Lower leg skin (tissue), 4 donors: ENCODE measurements at regions not wholly inside any gene's neighbourhood (a gene's known extent, or its start where the extent isn't known, plus 50 kb on each side); places are given as distances from the start of the nearest gene placed in this dataset.

Experiments used
- DNase-seq, 2 donors: peaks; one replicate each; pipeline ENCODE4 v3.0.0-alpha.2; 2019; ENCODE audit warnings: low spot score in 2 of 2
- H3K4me3 ChIP-seq: fragments of 200-600 bp; sonication (generic); 2 replicates; pipeline ENCODE4 v1.5.1; 2017; ENCODE audit warnings: mild to moderate bottlenecking, low read depth; ENCODE audit not compliant: poor library complexity, severe bottlenecking
- CTCF ChIP-seq, 3 donors: fragments of 450-650 bp; IDR thresholded peaks; one replicate each; pipeline ENCODE4 v1.5.1; 2016; ENCODE audit warnings: antibody characterized with exemption in 3 of 3, mild to moderate bottlenecking in 3 of 3, moderate library complexity in 2 of 3
- POLR2A ChIP-seq, 2 donors: fragments of 450-650 bp; IDR thresholded peaks; one replicate each; pipeline ENCODE4 v1.6.1; 2016 to 2017; ENCODE audit warnings: antibody characterized with exemption in 2 of 2, mild to moderate bottlenecking in 1 of 2, moderate library complexity in 1 of 2
- WGBS, 2 donors: methylation state at CpG; one replicate each; pipeline ENCODE4 v1.1.5; 2018; 5-methylcytosine and 5-hydroxymethylcytosine counted together
- intact Hi-C: fragments of 100-400 bp; cut with DNase I; formaldehyde crosslinking; loops from one replicate; pipeline ENCODE4 v1.15.0; 2023; ENCODE audit warnings: low total_unique reads

- TF ChIP-seq POLR2A (IDR thresholded peaks at IDR 0.05) (no peak), CTCF (IDR thresholded peaks at IDR 0.05) (no peak)
- no peak overlapping the region for H3K4me3 ChIP-seq
- intact Hi-C loops: no loop called here
- no peak for DNase-seq
- 63 to 69% methylated on average over 6 of the region's 6 CpGs for WGBS, 2 donors
These were observed 94.3 kb downstream of the PRLHR start for GRCh38 chr10:118501171-118501570.

GRCh38 chr10:118500477-118501104 lies 94.9 kb downstream of the PRLHR start:
- intact Hi-C loops: no loop called here
- TF ChIP-seq POLR2A (IDR thresholded peaks at IDR 0.05) (no peak), CTCF (IDR thresholded peaks at IDR 0.05) (no peak)
- no peak for DNase-seq
- WGBS, 2 donors: 79 to 82% methylated on average over 6 of the region's 6 CpGs
- no peak overlapping the region for H3K4me3 ChIP-seq

GRCh38 chr10:118499186-118499585 lies 96.3 kb downstream of the PRLHR start:
- H3K4me3 ChIP-seq: no peak overlapping the region
- DNase-seq: no peak
- intact Hi-C loops: no loop called here
- TF ChIP-seq POLR2A (IDR thresholded peaks at IDR 0.05) (no peak), CTCF (IDR thresholded peaks at IDR 0.05) (no peak)
- 59 to 67% methylated on average over 3 of the region's 3 CpGs for WGBS, 2 donors

- intact Hi-C loops: no loop called here
- DNase-seq: no peak
- no peak for TF ChIP-seq POLR2A (IDR thresholded peaks at IDR 0.05)
- no peak for TF ChIP-seq CTCF (IDR thresholded peaks at IDR 0.05)
- H3K4me3 ChIP-seq: no peak overlapping the region
- 83 to 98% methylated on average over 4 of the region's 4 CpGs for WGBS, 2 donors
These were observed 96.8 kb downstream of the PRLHR start for GRCh38 chr10:118498623-118499022.

GRCh38 chr10:118497227-118497626 lies 98.2 kb downstream of the PRLHR start:
- no peak overlapping the region for H3K4me3 ChIP-seq
- no peak for TF ChIP-seq CTCF (IDR thresholded peaks at IDR 0.05)
- no peak for TF ChIP-seq POLR2A (IDR thresholded peaks at IDR 0.05)
- intact Hi-C loops: no loop called here
- WGBS, 2 donors: 65 to 76% methylated on average over 8 of the region's 8 CpGs
- DNase-seq: no peak

- WGBS, 2 donors: 63 to 66% methylated on average over 3 of the region's 3 CpGs
- intact Hi-C loops: no loop called here
- TF ChIP-seq POLR2A (IDR thresholded peaks at IDR 0.05): no peak
- TF ChIP-seq CTCF (IDR thresholded peaks at IDR 0.05): no peak
These were observed 98.9 kb downstream of the PRLHR start for GRCh38 chr10:118496525-118496924.

More at GRCh38 chr10:118496525-118496924, 98.9 kb downstream of the PRLHR start:
- no peak overlapping the region for H3K4me3 ChIP-seq
- DNase-seq: no peak
